Liver (tissue), 8 donors: ENCODE measurements at regions not wholly inside any gene's neighbourhood (a gene's known extent, or its start where the extent isn't known, plus 50 kb on each side); places are given as distances from the start of the nearest gene placed in this dataset.

Experiments
- DNase-seq: peaks from one replicate; pipeline ENCODE4 v3.0.0-alpha.2; 2017; ENCODE audit warnings: low spot score
- H3K27ac ChIP-seq, 2 donors: one replicate each; pipeline ENCODE4 v1.7.0; 2013; ENCODE audit warnings: inconsistent platforms in 2 of 2, low read length in 2 of 2, control low read depth in 1 of 2, low read depth in 1 of 2, mild to moderate bottlenecking in 1 of 2
- H3K27me3 ChIP-seq, 4 donors: one replicate each; pipeline versions ENCODE4 v1.6.1 to v1.7.0; 2013; ENCODE audit warnings: low read length in 3 of 4, inconsistent platforms in 1 of 4, mild to moderate bottlenecking in 1 of 4, moderate library complexity in 1 of 4; ENCODE audit not compliant: control insufficient read depth in 4 of 4, insufficient read depth in 4 of 4
- H3K36me3 ChIP-seq, 4 donors: one replicate each; pipeline versions ENCODE4 v1.6.1 to v1.7.0; 2013; ENCODE audit warnings: low read length in 3 of 4, mild to moderate bottlenecking in 3 of 4, low read depth in 1 of 4, moderate library complexity in 1 of 4; ENCODE audit not compliant: control insufficient read depth in 4 of 4, insufficient read depth in 3 of 4
- H3K4me1 ChIP-seq, 4 donors: one replicate each; pipeline versions ENCODE4 v1.6.1 to v1.7.0; 2013; ENCODE audit warnings: low read length in 3 of 4, mild to moderate bottlenecking in 3 of 4, moderate library complexity in 1 of 4; ENCODE audit not compliant: control insufficient read depth in 4 of 4, insufficient read depth in 4 of 4
- H3K4me3 ChIP-seq, 3 donors: one replicate each; pipeline versions ENCODE4 v1.6.1 to v1.7.0; 2013; ENCODE audit warnings: low read length in 3 of 3, control low read depth in 1 of 3, low read depth in 1 of 3, mild to moderate bottlenecking in 1 of 3
- H3K9ac ChIP-seq, 2 donors: one replicate each; pipeline ENCODE4 v1.7.0; 2013; ENCODE audit warnings: low read length in 2 of 2, mild to moderate bottlenecking in 2 of 2, moderate library complexity in 2 of 2, control low read depth in 1 of 2, low read depth in 1 of 2
- H3K9me3 ChIP-seq, 4 donors: one replicate each; pipeline versions ENCODE4 v1.6.1 to v1.7.0; 2013; ENCODE audit warnings: low read length in 3 of 4; ENCODE audit not compliant: control insufficient read depth in 4 of 4
- EGR1 ChIP-seq, 2 donors: IDR thresholded peaks; 2 replicates each; pipeline ENCODE4 v1.6.1; 2016 to 2018; ENCODE audit warnings: antibody characterized with exemption in 2 of 2, low read depth in 2 of 2
- FOXA1 ChIP-seq: IDR thresholded peaks from 2 replicates; pipeline ENCODE4 v1.6.1; 2016; ENCODE audit warnings: antibody characterized with exemption
- FOXA2 ChIP-seq: IDR thresholded peaks from 2 replicates; pipeline ENCODE4 v1.6.1; 2016; ENCODE audit warnings: antibody characterized with exemption
- HNF4A ChIP-seq, 2 donors: conservative IDR thresholded peaks; 2 replicates each; pipeline ENCODE4 v1.6.1; 2016; ENCODE audit warnings: antibody characterized with exemption in 2 of 2, mild to moderate bottlenecking in 2 of 2
- JUND ChIP-seq, 2 donors: IDR thresholded peaks; 2 replicates each; pipeline ENCODE4 v1.6.1; 2016; ENCODE audit warnings: antibody characterized with exemption in 2 of 2
- NR2F2 ChIP-seq: IDR thresholded peaks from 2 replicates; pipeline ENCODE4 v1.6.1; 2016; ENCODE audit warnings: antibody characterized with exemption
- RAD21 ChIP-seq, 2 donors: IDR thresholded peaks; 2 replicates each; pipeline ENCODE4 v1.6.1; 2016; ENCODE audit warnings: antibody characterized with exemption in 2 of 2, mild to moderate bottlenecking in 2 of 2
- RXRA ChIP-seq, 2 donors: IDR thresholded peaks; 2 replicates each; pipeline ENCODE4 v1.6.1; 2017 to 2018; ENCODE audit warnings: antibody characterized with exemption in 2 of 2, mild to moderate bottlenecking in 1 of 2
- SP1 ChIP-seq: IDR thresholded peaks from 2 replicates; pipeline ENCODE4 v1.6.1; 2018; ENCODE audit warnings: antibody characterized with exemption, mild to moderate bottlenecking
- TAF1 ChIP-seq: conservative IDR thresholded peaks from 2 replicates; pipeline ENCODE4 v1.6.1; 2016; ENCODE audit warnings: antibody characterized with exemption, mild to moderate bottlenecking
- YY1 ChIP-seq: IDR thresholded peaks from 2 replicates; pipeline ENCODE4 v1.6.1; 2016; ENCODE audit warnings: antibody characterized with exemption, mild to moderate bottlenecking
- WGBS: extraction: QIAGEN DNeasy Blood & Tissue Kit; methylation state at CpG from one replicate; pipeline ENCODE4 v1.1.7; 2013; 5-methylcytosine and 5-hydroxymethylcytosine counted together
- TF ChIP-seq, protein P1 (sequence below): IDR thresholded peaks from 2 replicates; pipeline ENCODE4 v1.6.1; 2016; ENCODE audit warnings: antibody characterized with exemption
- TF ChIP-seq, protein P2 (sequence below): IDR thresholded peaks from 2 replicates; pipeline ENCODE4 v1.6.1; 2016; ENCODE audit warnings: antibody characterized with exemption, mild to moderate bottlenecking
- TF ChIP-seq, protein P3 (sequence below): fragments of 150-350 bp; IDR thresholded peaks from 2 replicates; pipeline ENCODE4 v1.5.1; 2017; ENCODE audit warnings: improper control_type of control experiment, low read depth, low read length; ENCODE audit not compliant: missing input control
- TF ChIP-seq, protein P4 (sequence below): IDR thresholded peaks from 2 replicates; pipeline ENCODE4 v1.6.1; 2016; ENCODE audit warnings: antibody characterized with exemption
- donor health status: healthy.
- donor health status: healthy.
- donor health status: healthy.
- donor health status: healthy.
- donor health status: healthy.

DNA sequence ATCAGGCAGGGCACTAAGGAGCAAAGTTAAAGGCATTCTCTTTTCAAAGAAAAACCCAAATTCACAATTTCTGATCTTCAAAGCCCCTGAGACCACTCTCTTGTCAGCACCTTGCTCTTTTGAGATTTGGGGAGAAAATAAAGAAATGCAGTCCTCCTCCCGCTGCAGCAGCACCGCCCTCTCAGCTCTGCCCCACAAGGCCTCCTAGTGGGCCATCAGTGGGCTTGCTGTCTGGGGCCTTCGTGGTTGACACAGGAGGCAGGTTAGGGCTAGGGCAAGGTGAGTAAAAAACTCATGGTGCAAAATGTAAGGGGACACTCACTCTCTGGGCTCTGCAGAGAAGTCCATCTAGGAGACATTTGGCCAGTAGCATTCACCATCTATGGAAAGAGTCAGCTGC, 67.4 kb upstream of the CTTNBP2NL start:
- Histone ChIP-seq H3K27me3 (peaks cover 0 to 4% (median 0%) of the 10 kb centered on the region in 4 donors), H3K27ac (no peak overlapping the region), H3K4me1 (no peaks in the 10 kb centered on the region), H3K4me3 (no peak overlapping the region), H3K9ac (no peak overlapping the region), H3K9me3 (no peaks in the 10 kb centered on the region), H3K36me3 (no peaks in the 10 kb centered on the region)
- DNase-seq: no peak
- no peak for TF ChIP-seq TAF1
- no peak for TF ChIP-seq HNF4A (conservative IDR thresholded peaks at IDR 0.05)
- no peak for TF ChIP-seq FOXA2
- 77% methylated on average over 3 of the region's 3 CpGs for WGBS

DNA sequence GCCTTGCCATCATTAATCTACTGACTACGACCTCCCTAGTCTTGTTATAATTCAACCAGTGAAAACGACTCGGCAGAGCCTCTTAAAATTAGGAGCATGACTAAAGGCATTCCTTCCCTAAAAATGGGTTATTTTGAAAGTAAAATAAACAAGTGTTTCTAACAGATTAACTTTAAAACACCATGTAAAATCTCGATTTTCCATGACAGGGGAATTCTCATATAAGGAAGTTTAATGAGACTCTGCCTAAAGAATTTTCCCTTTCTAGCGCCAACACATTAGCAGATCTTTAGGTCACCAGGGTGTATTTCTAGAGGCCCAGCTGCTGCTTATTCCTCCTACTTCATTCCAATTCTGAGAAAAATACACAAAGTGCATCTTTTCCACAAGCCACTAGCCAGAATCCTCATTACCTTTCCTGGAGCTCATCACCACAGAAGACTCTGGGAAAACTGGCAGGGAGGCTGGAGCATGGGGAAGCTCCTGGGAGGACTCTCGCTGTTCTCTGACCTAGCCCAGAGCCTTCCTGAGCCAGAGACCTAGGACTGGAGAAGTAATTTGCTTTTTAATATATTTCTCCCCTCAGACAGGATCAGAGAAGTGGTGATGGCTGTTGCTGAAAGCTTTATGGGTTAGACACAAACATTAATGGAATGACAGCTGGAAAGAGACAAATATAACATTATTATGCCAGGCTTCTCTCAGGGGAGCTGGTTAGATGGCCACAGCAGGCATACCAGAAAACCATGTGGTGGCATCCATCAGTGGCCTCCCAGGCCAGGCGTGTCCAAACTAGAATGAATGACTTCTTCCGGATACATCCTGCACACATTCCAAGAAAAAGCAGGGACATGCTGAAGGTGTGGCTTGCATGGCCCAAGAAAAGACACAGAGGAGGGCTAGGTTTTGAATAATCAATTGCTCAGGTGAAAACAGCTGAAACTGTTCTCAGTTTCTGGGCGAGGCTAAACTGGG, 63.6 kb upstream of the CTTNBP2NL start:
- DNase-seq: no peak
- no peak overlapping the region for H3K9ac ChIP-seq
- TF ChIP-seq FOXA1: no peak
- TF ChIP-seq, protein P1, sequence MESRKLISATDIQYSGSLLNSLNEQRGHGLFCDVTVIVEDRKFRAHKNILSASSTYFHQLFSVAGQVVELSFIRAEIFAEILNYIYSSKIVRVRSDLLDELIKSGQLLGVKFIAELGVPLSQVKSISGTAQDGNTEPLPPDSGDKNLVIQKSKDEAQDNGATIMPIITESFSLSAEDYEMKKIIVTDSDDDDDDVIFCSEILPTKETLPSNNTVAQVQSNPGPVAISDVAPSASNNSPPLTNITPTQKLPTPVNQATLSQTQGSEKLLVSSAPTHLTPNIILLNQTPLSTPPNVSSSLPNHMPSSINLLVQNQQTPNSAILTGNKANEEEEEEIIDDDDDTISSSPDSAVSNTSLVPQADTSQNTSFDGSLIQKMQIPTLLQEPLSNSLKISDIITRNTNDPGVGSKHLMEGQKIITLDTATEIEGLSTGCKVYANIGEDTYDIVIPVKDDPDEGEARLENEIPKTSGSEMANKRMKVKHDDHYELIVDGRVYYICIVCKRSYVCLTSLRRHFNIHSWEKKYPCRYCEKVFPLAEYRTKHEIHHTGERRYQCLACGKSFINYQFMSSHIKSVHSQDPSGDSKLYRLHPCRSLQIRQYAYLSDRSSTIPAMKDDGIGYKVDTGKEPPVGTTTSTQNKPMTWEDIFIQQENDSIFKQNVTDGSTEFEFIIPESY: no peak
- TF ChIP-seq, protein P2, sequence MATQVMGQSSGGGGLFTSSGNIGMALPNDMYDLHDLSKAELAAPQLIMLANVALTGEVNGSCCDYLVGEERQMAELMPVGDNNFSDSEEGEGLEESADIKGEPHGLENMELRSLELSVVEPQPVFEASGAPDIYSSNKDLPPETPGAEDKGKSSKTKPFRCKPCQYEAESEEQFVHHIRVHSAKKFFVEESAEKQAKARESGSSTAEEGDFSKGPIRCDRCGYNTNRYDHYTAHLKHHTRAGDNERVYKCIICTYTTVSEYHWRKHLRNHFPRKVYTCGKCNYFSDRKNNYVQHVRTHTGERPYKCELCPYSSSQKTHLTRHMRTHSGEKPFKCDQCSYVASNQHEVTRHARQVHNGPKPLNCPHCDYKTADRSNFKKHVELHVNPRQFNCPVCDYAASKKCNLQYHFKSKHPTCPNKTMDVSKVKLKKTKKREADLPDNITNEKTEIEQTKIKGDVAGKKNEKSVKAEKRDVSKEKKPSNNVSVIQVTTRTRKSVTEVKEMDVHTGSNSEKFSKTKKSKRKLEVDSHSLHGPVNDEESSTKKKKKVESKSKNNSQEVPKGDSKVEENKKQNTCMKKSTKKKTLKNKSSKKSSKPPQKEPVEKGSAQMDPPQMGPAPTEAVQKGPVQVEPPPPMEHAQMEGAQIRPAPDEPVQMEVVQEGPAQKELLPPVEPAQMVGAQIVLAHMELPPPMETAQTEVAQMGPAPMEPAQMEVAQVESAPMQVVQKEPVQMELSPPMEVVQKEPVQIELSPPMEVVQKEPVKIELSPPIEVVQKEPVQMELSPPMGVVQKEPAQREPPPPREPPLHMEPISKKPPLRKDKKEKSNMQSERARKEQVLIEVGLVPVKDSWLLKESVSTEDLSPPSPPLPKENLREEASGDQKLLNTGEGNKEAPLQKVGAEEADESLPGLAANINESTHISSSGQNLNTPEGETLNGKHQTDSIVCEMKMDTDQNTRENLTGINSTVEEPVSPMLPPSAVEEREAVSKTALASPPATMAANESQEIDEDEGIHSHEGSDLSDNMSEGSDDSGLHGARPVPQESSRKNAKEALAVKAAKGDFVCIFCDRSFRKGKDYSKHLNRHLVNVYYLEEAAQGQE: no peak
- H3K27ac ChIP-seq: no peak overlapping the region
- no peak overlapping the region for H3K4me3 ChIP-seq
- peaks cover 0 to 3% (median 1%) of the 10 kb centered on the region in 4 donors for H3K4me1 ChIP-seq
- no peaks in the 10 kb centered on the region for H3K27me3 ChIP-seq
- WGBS: 79% methylated on average over 9 of the region's 9 CpGs
- no peaks in the 10 kb centered on the region for H3K9me3 ChIP-seq
- no peaks in the 10 kb centered on the region for H3K36me3 ChIP-seq

DNA sequence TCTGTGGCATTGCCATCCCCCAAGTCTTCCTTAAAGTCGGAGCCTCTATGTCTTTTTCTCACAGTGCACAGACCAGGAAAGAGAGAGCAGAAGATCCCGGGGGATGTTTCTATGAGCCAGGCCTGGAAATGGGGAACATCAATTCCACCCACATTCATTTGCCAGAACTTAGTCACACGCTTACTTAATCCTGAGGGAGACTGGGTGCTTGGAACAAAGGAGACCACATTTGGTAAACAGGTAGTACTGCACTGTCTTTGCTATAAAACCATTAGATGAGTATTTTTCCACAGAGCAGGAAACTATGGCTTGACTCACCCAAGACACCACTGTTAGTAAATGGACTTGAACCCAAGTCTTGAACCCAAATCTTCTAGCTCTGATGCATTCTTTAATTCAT, 60.7 kb upstream of the CTTNBP2NL start:
- 89% methylated on average over 3 of the region's 3 CpGs for WGBS
- TF ChIP-seq, protein P3, sequence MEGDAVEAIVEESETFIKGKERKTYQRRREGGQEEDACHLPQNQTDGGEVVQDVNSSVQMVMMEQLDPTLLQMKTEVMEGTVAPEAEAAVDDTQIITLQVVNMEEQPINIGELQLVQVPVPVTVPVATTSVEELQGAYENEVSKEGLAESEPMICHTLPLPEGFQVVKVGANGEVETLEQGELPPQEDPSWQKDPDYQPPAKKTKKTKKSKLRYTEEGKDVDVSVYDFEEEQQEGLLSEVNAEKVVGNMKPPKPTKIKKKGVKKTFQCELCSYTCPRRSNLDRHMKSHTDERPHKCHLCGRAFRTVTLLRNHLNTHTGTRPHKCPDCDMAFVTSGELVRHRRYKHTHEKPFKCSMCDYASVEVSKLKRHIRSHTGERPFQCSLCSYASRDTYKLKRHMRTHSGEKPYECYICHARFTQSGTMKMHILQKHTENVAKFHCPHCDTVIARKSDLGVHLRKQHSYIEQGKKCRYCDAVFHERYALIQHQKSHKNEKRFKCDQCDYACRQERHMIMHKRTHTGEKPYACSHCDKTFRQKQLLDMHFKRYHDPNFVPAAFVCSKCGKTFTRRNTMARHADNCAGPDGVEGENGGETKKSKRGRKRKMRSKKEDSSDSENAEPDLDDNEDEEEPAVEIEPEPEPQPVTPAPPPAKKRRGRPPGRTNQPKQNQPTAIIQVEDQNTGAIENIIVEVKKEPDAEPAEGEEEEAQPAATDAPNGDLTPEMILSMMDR: no peak
- TF ChIP-seq SP1 (no peak), RXRA (IDR thresholded peaks at IDR 0.05) (no peak), YY1 (no peak), TAF1 (no peak), FOXA1 (no peak), NR2F2 (no peak), EGR1 (IDR thresholded peaks at IDR 0.05; ENCODE audit: low read depth in 2 of 2) (no peak), RAD21 (IDR thresholded peaks at IDR 0.05) (no peak), HNF4A (conservative IDR thresholded peaks at IDR 0.05) (no peak), JUND (IDR thresholded peaks at IDR 0.05) (no peak), FOXA2 (no peak)
- TF ChIP-seq, protein P1: no peak
- TF ChIP-seq, protein P4, sequence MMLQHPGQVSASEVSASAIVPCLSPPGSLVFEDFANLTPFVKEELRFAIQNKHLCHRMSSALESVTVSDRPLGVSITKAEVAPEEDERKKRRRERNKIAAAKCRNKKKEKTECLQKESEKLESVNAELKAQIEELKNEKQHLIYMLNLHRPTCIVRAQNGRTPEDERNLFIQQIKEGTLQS: no peak

More for the DNA sequence above, 60.7 kb upstream of the CTTNBP2NL start:
- H3K9ac ChIP-seq: no peak overlapping the region
- no peaks in the 10 kb centered on the region for H3K27me3 ChIP-seq
- DNase-seq: no peak
- H3K9me3 ChIP-seq: no peaks in the 10 kb centered on the region
- no peak overlapping the region for H3K27ac ChIP-seq
- no peak overlapping the region for H3K4me3 ChIP-seq
- H3K36me3 ChIP-seq: no peaks in the 10 kb centered on the region
- H3K4me1 ChIP-seq: peaks cover 0 to 3% (median 1%) of the 10 kb centered on the region in 4 donors
